ENCODE measurements at regions not wholly inside any gene's neighbourhood (a gene's known extent, or its start where the extent isn't known, plus 50 kb on each side); places are given as distances from the start of the nearest gene placed in this dataset.

- TF ChIP-seq EZH2 (IDR thresholded peaks at IDR 0.05; ENCODE audit: low read depth) (no peak), CTCF (conservative IDR thresholded peaks at IDR 0.05) (no peak)
- Histone ChIP-seq H3K4me3 (no peak overlapping the region), H3K27me3 (ENCODE audit: insufficient read depth, low read depth) (peaks cover 38% of the 10 kb centered on the region), H3K9me2 (ENCODE audit: insufficient read depth) (no peaks in the 10 kb centered on the region), H3K36me3 (ENCODE audit: low read depth) (no peaks in the 10 kb centered on the region), H4K20me1 (ENCODE audit: insufficient read depth) (no peaks in the 10 kb centered on the region), H2AFZ (no peak overlapping the region), H3K79me2 (ENCODE audit: low read depth) (no peaks in the 10 kb centered on the region), H3F3A (ENCODE audit: insufficient read depth, low read depth) (no peaks in the 10 kb centered on the region), H3K27ac (no peak overlapping the region), H3K4me2 (no peak overlapping the region), H3K4me1 (replicated peaks; ENCODE audit: insufficient read depth) (no peaks in the 10 kb centered on the region), H3K9me3 (ENCODE audit: insufficient read depth, low read depth) (no peaks in the 10 kb centered on the region; the same call in 1 of the 2 replicates)
- intact Hi-C loops (cut with micrococcal nuclease; ENCODE audit: unreplicated experiment), result no loop called here
- ChIA-PET CTCF (no interaction called here), POLR2A (ENCODE audit: unreplicated experiment) (no interaction called here)
- BruUV-seq (replicated peaks), result no TSS peak
- no peak for DNase-seq
Measured at GRCh38 chr2:6791682-6792081, 74.0 kb downstream of the CMPK2 start.

- Histone ChIP-seq H3K9me2 (ENCODE audit: insufficient read depth) (no peaks in the 10 kb centered on the region), H3K79me2 (ENCODE audit: low read depth) (no peaks in the 10 kb centered on the region), H3K36me3 (ENCODE audit: low read depth) (no peaks in the 10 kb centered on the region), H3K27ac (no peak overlapping the region), H3F3A (ENCODE audit: insufficient read depth, low read depth) (no peaks in the 10 kb centered on the region), H3K4me1 (replicated peaks; ENCODE audit: insufficient read depth) (no peaks in the 10 kb centered on the region), H4K20me1 (ENCODE audit: insufficient read depth) (no peaks in the 10 kb centered on the region), H3K9me3 (ENCODE audit: insufficient read depth, low read depth) (no peaks in the 10 kb centered on the region; the same call in 1 of the 2 replicates), H3K27me3 (ENCODE audit: insufficient read depth, low read depth) (peaks cover 48% of the 10 kb centered on the region), H2AFZ (no peak overlapping the region), H3K4me2 (no peak overlapping the region), H3K4me3 (no peak overlapping the region)
- ChIA-PET POLR2A (ENCODE audit: unreplicated experiment) (no interaction called here), CTCF (no interaction called here)
- TF ChIP-seq CTCF (conservative IDR thresholded peaks at IDR 0.05), result no peak
- no TSS peak for BruUV-seq (replicated peaks)
- no peak for DNase-seq
- intact Hi-C loops (cut with micrococcal nuclease; ENCODE audit: unreplicated experiment), result no loop called here
Measured at GRCh38 chr2:6792883-6793282, 72.8 kb downstream of the CMPK2 start.

DNA sequence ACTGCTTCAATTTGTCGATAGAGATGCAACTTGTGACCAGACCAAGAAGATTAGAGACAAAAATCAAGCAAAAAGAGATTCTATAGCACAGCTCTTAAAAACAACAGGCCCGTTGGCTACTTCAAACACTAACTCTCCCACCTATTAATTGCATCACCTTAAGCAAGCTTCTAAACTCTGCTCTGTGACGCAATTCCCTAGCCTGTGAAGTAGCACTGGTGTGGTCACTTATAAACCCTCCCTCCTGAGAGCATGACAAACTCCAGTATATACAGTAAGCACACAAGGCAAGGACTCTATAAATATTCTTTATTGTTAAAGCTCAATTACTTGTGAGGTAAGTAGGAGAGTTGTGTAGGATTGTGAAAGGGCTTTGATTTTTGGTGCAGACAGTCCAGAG is 72.3 kb downstream of the CMPK2 start:
- intact Hi-C loops (cut with micrococcal nuclease; ENCODE audit: unreplicated experiment), result no loop called here
- H4K20me1 ChIP-seq (ENCODE audit: insufficient read depth), result no peaks in the 10 kb centered on the region
- no TSS peak for BruUV-seq (replicated peaks)

More for the DNA sequence above, 72.3 kb downstream of the CMPK2 start:
- H3K4me3 ChIP-seq, result no peak overlapping the region
- H3K9me3 ChIP-seq (ENCODE audit: insufficient read depth, low read depth), result no peaks in the 10 kb centered on the region; the same call in 1 of the 2 replicates
- peaks cover 52% of the 10 kb centered on the region for H3K27me3 ChIP-seq (ENCODE audit: insufficient read depth, low read depth)
- H3K27ac ChIP-seq, result no peak overlapping the region
- DNase-seq, result no peak
- no peaks in the 10 kb centered on the region for H3K36me3 ChIP-seq (ENCODE audit: low read depth)
- no peaks in the 10 kb centered on the region for H3F3A ChIP-seq (ENCODE audit: insufficient read depth, low read depth)
- no peak overlapping the region for H2AFZ ChIP-seq
- H3K4me2 ChIP-seq, result no peak overlapping the region
- H3K4me1 ChIP-seq (replicated peaks; ENCODE audit: insufficient read depth), result no peaks in the 10 kb centered on the region
- TF ChIP-seq CTCF (conservative IDR thresholded peaks at IDR 0.05) (no peak), EZH2 (IDR thresholded peaks at IDR 0.05; ENCODE audit: low read depth) (no peak)
- H3K9me2 ChIP-seq (ENCODE audit: insufficient read depth), result no peaks in the 10 kb centered on the region
- POLR2A ChIA-PET (ENCODE audit: unreplicated experiment), result no interaction called here
- no peaks in the 10 kb centered on the region for H3K79me2 ChIP-seq (ENCODE audit: low read depth)
- CTCF ChIA-PET, result no interaction called here

Data from PC-9 (cell line).